ENCODE measurements at regions not wholly inside any gene's neighbourhood (a gene's known extent, or its start where the extent isn't known, plus 50 kb on each side); places are given as distances from the start of the nearest gene placed in this dataset.

GRCh38 chr2:140041811-140042210 is 1261.6 kb upstream of the NXPH2 start:
- Histone ChIP-seq H3K9me1 (ENCODE audit: control insufficient read depth, insufficient read depth, low read length) (no peaks in the 10 kb centered on the region), H3K9ac (ENCODE audit: insufficient read depth in 1 of 2, low read depth in 2 of 2, low read length in 2 of 2) (no peak overlapping the region), H3K4me3 (no peak overlapping the region), H3K4me1 (replicated peaks in 1 of 2; ENCODE audit: control insufficient read depth in 2 of 2, insufficient read depth in 2 of 2, low read length in 2 of 2) (no peaks in the 10 kb centered on the region), H4K20me1 (replicated peaks; ENCODE audit: control insufficient read depth, insufficient read depth, low read length) (no peaks in the 10 kb centered on the region), H3K27me3 (ENCODE audit: control insufficient read depth in 2 of 2, insufficient read depth in 2 of 2, low read length in 2 of 2) (no peaks in the 10 kb centered on the region), H3K36me3 (ENCODE audit: control insufficient read depth, insufficient read depth, low read length) (no peaks in the 10 kb centered on the region), H3K79me2 (ENCODE audit: control insufficient read depth, insufficient read depth, low read length) (no peaks in the 10 kb centered on the region), H3K4me2 (ENCODE audit: insufficient read depth, low read length) (no peak overlapping the region), H2AFZ (ENCODE audit: low read depth, low read length) (no peak overlapping the region), H3K27ac (ENCODE audit: extremely low read depth, low read depth, low read length) (no peak overlapping the region), H3K9me3 (replicated peaks; ENCODE audit: control insufficient read depth, insufficient read depth, low read depth, low read length) (no peaks in the 10 kb centered on the region)
- no TSS peak for BruUV-seq (replicated peaks)
- no peak for FAIRE-seq
- DNase-seq (ENCODE audit: extremely low read depth in 1 of 4, low spot score in 3 of 4): no peak
- no peak for ATAC-seq
- CTCF ChIA-PET (ENCODE audit: low intra/inter-chr PET ratio): no interaction called here
- intact Hi-C loops (cut with micrococcal nuclease): no loop called here
- in situ Hi-C loops (cut with MboI): no loop called here
- POLR2A ChIA-PET: interaction anchor here (0.9 kb wide), 1 partner anchor 9 kb away, joined by 3 read pairs; no protein-coding TSS in a partner anchor
- no peak for TF ChIP-seq YY1 (IDR thresholded peaks at IDR 0.05; ENCODE audit: borderline replicate concordance in 1 of 3, control insufficient read depth in 1 of 3, extremely low read depth in 1 of 3, insufficient read depth in 3 of 3, insufficient read length in 1 of 3, insufficient replicate concordance in 2 of 3, low read depth in 1 of 3, low read length in 2 of 3)
- no peak for TF ChIP-seq KDM4B (IDR thresholded peaks at IDR 0.05; ENCODE audit: borderline replicate concordance in 2 of 2, low read depth in 1 of 2)
- TF ChIP-seq BCL6 (CRISPR knock-in tag; IDR thresholded peaks at IDR 0.05): no peak
- no peak for TF ChIP-seq ZNF696 (CRISPR knock-in tag; conservative IDR thresholded peaks at IDR 0.05)
- TF ChIP-seq ARID3B (CRISPR knock-in tag; IDR thresholded peaks at IDR 0.05; ENCODE audit: borderline replicate concordance): no peak
- TF ChIP-seq NFYB (IDR thresholded peaks at IDR 0.05; ENCODE audit: extremely low read depth, insufficient read length): no peak
- TF ChIP-seq HIVEP1 (CRISPR knock-in tag; IDR thresholded peaks at IDR 0.05): no peak
- no peak for TF ChIP-seq THRAP3 (IDR thresholded peaks at IDR 0.05; ENCODE audit: borderline replicate concordance)
- no peak for TF ChIP-seq POU5F1 (IDR thresholded peaks at IDR 0.05; ENCODE audit: borderline replicate concordance, low read depth, low read length, partially characterized antibody)
- no peak for TF ChIP-seq REST (IDR thresholded peaks at IDR 0.05; ENCODE audit: borderline replicate concordance)
- TF ChIP-seq REST (CRISPR knock-in tag; IDR thresholded peaks at IDR 0.05; ENCODE audit: low read depth): no peak
- TF ChIP-seq ZBTB17 (CRISPR knock-in tag; IDR thresholded peaks at IDR 0.05): no peak
- no peak for TF ChIP-seq PRMT5 (CRISPR knock-in tag; IDR thresholded peaks at IDR 0.05)
